Epidermal melanocyte (primary cell): ENCODE measurements at regions not wholly inside any gene's neighbourhood (a gene's known extent, or its start where the extent isn't known, plus 50 kb on each side); places are given as distances from the start of the nearest gene placed in this dataset.

Experiments used
- DNase-seq: peaks from one replicate; pipeline ENCODE4 v3.0.0; 2011; ENCODE audit warnings: low spot score; ENCODE audit not compliant: insufficient read length

DNA sequence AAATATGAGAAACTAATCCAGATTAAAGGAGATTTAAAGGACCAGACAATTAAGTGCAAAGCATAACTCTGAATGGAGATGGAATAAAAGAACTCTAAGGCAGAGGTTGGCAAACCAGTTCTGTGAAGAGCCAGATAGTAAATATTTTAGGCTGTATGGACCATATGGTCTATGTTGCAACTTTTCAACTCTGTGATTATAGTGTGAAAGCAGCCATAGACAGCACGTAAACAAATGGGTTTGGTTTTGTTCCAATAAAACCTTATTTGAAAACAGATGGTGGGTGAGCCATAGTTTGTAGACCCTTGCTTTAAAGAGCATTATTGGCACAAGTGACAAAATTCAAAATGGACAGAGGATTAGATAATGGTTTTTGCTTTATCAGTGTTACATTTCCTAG is 884.1 kb downstream of the CCSER2 start:
- no peak for DNase-seq

DNA sequence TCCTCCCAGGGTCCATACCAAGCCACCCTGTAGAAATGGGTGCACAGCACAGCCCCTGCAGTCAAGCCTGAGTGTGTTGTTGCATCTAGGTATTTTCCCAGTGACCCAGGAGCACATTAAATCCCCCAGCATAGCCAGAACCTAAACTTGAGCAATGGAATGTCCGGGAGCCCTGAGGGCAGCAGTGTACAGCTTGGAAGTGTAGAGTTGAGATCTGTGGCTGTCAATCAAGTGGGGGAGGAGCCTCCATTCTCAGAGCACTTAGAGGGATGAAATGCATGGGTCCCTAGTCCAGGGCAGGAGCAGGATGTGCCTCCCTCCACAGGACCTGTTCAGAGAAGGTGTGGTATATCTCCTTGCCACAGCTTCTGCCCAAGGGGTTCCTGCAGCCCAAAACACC is 885.1 kb downstream of the CCSER2 start:
- DNase-seq: no peak

DNA sequence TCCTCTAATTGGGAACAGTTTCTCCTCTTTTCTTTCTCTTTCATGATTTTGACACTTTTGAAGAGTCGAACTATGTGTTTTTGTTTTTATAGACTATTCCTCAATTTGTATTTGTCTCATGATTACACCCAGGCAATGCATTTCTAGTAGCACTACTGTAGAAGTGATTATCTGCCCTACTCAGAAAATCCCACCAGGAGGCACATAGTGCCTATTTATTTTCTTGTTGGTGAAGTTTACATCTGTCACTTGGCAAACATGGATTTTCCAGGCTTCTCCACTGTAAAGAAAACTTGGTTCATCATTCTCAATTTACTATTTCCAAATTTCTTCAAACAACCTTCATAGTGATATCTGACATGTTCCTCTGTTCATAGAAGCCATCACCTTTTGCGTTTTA is 893.9 kb downstream of the CCSER2 start:
- no peak for DNase-seq

DNA sequence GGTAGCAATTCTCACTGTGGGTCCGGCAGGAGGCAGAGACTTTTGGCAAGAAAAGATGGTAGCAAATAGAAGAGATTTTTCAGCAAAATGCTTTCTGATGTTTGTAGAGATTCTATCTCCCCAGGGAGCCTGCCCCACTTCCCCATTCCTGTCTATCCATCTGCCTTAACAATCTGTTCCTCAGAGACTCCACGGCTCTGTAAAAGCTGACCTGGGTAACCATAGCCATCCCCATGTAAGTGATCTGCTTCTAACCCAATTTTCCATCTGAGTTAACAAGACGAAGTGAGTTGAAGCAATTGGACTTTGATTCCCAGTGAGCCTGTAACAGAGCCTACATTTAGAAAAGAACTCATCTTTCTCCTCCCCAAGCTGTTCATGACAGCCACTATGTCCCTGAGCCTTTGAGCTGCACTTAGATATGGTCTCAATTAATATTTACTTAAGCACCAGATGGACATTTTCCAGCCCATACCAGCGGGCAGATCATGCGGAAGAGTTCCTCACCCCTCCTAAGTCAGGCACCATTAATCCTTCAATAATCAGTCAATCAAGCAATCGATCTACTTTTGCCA is 896.1 kb downstream of the CCSER2 start:
- no peak for DNase-seq

DNA sequence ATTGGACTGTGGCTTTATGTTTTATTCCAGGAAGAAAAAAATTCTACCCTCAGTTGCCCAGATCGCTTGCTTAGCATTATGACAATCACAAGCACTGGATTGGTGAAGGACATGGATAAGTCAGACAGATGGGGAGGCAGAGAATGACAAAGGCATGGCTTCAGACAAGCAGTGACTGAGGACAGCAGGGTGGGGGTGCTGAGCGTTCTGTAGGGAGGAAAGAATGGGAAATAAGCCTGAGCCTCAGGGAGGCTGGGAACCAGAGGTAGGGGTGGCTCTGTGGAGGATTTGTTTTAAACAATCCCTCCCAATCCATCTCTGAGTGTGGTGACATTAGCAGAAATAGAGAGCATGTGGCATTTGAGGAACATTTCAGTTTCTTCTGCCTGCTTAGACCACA is 896.9 kb downstream of the CCSER2 start:
- no peak for DNase-seq

DNA sequence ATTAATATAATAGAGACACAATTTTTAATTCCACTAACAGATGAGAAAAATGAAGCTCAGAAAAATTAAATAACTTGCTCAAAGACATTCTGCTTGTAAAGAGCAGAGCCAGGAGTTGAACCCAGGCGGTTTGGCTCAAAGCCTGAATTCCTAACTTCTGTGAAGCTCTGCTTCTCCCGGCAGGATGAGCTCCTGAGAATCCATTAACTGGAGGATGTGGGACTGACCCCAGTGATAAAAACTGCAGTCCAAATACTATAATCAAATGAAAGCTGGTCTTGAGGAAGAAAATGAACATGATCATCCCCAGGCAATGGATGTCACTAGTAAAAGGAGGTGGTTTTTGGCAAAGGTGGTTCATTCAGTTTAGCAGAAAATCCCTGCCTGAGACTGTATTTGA is 898.2 kb downstream of the CCSER2 start:
- DNase-seq: no peak

DNA sequence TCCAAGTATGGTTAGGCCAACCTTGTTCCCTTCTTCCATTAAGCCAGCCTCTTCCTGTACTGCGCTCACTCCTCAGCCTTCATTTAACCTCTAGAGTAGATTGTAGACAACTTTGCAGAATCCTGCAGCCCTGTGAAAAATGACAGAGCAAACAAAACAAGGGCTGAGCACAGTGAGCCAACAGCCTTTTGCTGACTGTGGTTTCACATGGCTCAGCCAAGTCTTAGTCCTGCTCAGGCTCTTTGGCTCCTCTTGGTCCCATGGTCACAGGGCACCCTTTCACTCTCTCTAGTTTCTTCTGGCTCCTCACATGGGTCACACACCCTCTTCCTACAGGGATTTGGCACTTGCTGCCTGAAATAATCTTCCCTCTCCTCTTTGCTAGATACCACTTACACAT is 900.3 kb downstream of the CCSER2 start:
- no peak for DNase-seq

DNA sequence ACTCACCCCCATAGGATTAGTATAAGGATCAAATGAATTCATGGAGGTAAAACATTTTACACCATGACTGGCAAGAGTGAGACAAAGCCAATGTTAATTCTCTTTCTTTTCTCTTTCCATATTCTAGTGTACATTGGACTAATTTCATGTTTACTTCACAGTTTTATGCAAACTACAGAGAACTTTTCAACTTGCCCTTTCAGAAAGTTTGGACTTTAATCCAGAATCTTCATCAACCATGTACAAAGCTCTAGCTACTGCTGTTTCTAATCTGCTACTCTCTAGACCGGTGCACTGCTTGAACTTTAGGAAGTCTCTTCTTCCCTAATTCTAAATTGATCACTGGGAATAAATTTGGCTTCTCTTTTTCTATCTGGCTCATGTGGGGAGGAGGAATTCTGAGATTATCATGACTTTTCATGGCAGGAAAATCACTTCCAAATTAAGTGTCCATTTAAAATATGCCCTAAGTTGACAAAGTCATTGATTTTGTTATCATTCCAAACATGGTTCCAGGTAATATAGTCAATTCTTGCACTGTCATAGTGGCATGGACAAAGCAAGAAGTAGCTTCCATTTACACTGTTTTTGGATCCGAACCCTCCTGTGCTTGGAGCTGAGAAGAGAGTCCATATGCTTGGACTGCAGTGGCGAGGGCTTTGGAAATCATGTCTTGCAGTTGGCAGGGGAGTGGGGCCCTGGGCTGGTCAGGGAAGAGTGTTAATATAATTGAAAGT is 903.3 kb downstream of the CCSER2 start:
- no peak for DNase-seq

DNA sequence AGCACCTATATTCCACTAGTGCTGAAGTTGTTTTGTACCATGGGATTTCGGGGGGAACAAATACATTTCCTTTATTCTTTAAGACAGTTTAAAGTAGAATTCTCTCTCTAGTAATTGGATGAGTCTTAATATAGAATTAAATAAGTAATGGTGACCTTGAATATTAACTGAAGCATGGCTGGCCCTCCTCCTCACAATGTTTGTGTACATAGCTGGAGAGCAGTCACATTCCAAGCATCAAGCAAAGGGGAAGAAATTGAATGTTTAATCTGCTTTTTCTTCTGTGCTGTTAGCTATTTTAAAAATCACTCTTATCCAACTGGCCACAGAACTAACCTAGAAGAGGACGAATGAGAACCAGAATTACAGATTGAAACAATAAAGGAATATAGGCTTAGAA is 906.9 kb downstream of the CCSER2 start:
- DNase-seq: no peak

DNA sequence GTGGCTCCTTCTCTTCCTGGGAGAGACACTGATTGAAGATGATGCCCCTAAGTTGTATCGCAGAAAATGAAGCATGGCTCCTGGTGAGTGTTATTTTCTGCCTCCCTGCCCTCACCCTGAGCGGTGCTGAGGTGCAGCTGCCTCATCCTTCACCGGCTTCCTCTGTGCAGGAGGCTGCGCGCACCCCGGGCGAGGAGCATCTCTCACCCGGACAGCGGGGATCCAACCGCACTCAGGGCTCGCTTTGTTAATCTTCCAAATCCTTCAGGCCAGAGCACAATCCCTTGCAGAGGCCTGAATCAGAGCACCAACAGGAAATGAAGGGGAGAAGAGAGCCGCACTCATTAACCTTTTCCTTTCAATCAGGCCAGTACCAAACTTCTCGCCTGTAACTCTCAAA is 910.3 kb downstream of the CCSER2 start:
- DNase-seq: no peak

DNA sequence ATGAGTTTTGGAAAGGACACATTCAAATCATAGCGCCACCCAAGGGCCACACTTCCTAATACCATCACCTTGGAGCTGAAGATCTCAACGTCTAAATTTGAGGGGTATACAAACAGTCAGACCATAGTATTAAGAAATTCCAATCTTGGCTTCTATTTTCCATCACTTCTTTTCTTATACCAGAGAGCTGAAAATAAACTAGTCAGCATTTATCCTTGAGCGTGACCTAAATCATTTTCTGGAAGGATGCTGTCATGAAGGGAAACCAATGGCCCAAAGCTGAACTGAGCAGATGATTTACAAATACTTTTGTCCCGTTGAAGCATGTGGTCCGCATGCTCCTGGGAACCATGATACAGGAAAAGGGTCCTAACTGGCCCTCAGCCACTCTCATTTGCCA is 921.9 kb downstream of the CCSER2 start:
- no peak for DNase-seq

DNA sequence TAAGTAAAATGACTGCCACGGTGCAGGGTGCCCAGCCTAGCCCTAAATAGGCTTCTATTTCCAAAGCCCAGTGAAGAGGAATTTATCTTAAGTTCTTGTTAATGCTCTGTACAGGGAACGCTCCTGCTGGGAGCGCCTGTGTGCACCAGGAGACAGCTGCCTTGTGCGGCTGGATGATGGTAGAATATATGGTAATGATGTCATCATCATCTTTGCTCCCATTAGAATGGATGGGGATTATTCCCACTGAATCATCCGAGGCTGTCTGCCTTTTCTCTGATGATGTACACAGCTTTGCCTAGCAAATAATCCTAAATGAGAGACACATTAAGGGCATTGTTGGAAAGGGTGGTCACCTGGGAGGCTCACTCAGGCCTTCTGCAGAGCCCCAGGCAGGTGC is 928.1 kb downstream of the CCSER2 start:
- no peak for DNase-seq

DNA sequence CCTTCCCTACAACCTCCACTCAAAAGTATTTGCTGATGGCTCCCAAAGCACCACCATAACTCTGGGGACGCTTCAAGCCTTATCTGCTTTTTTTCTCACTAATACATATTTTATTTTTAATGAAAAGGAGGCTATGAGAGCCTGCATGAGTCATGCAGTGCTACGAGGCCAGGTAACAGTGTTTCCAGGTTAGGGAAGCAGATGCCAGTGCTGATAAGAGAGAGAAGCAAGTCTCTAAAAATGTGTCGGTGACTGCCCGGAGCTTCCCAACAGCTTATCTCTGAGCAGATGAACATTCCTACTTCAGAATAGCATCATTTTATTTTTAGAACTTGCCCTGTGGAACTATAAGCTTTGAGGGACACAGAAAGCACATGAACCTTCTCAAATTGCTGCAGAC is 931.5 kb downstream of the CCSER2 start:
- no peak for DNase-seq

DNA sequence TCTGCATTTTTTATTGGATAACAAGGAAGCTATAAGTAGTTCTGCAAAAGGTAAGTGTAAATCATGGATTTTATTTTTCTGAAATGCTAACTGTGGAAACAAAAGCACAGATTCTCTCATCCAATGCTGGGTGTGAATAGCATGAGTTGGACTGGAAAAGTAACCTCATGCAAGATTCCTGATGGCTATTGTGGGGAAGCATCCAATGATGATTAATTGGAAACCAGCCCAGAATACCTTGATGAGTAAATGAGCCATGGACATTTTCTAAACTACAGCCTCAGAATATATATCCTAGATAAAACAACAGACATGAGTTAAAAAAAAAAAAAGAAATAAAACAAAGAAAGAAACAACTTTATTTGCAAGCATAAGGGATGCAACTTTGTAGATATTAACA is 934.6 kb downstream of the CCSER2 start:
- DNase-seq: no peak

DNA sequence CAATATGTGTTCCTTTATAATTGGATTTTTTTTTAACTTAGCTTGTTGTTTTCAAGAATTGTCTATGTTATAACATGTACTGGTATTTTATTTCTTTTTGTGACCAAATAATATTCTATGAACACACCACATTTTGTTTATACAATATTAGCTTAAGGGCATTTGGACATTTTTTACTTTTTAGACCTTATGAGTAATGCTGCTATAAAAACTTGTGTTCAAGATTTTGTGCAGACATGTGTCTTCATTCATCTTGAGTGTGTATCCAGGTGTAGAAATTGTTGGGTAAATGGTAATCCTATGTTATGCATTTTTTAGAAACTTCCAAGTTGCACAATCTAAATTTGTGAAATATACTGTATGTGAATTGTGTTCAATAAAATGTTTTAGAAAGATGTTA is 936.7 kb downstream of the CCSER2 start:
- DNase-seq: no peak

DNA sequence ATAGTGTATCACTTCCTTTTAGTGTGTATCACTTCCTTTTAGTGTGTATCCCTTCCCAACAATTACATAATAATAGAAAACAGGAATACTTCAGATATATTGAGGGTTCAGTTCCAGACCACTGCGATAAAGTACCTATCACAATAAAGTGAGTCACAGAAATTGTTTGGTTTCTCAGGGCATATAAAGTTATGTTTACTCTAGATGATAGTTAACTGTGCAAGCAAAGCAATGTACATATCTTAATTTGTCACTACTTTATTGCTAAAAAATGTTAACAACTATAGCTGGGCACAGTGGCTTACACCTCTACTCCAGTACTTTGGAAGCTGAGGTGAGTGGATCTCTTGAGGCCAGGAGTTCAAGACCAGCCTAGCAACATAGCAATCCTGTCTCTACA is 938.4 kb downstream of the CCSER2 start:
- DNase-seq: no peak

DNA sequence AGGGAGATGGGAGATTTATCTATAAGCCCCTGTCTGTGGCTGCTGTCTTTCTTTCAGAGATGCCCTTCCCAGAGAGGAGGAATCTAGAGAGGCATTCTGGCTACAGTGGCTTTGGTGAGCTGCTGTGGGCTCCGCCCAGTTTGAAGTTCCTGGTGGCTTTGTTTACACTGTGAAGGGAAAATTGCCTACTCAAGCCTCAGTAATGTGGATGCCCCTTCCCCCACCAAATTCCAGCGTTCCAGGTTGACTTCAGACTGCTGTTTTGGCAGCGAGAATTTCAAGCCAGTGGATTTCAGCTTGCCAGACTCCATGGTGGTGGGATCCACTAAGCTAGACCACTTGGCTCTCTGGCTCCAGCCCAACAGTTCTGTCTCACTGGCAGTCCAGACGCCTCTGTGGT is 951.6 kb downstream of the CCSER2 start:
- DNase-seq: no peak

DNA sequence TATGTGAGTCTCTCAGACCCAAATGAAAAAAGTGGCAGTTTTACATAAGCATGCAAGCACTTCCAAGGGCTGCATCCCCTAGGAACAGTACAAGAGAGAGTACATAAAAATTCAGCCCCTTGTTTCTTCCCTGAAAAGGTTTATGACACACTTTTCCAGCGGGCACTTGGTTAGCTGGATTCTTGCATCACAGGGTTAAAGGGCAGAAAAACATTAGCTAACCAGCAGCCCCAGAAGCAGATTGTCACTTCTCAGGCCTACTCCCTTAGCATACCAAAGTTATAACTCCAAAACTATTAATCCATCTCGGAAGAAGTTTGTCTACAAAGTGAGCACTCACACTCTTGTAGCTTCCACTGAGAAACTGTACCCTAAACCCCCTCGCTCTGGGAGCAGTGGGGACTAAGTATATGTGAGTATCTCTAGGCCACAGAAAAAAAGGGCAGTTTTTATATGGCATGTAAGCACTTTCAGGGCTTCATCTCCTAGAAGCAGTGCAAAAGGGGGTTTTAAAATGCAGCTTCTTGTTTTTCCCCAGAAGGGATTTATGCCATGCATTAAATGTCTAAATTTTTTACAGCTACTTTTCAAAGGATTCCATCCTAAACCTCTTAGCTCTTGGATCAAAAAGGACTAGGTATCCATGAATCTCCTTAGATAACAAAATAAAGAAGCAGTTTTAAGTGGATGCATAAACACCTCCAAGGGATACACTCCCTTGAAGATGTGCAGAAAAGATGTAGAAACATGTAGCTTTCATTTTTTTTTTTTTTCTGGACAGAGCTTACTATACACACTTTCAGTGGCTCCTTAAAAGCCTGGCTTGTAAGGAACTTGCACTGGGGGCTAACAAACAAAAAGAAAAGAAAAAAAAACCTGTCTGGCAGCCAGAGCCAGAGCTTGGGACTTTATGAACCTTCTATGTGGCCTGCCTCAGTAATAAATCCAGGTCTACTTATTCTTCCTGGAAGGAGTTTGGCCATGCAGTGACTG is 956.7 kb downstream of the CCSER2 start:
- DNase-seq: no peak

DNA sequence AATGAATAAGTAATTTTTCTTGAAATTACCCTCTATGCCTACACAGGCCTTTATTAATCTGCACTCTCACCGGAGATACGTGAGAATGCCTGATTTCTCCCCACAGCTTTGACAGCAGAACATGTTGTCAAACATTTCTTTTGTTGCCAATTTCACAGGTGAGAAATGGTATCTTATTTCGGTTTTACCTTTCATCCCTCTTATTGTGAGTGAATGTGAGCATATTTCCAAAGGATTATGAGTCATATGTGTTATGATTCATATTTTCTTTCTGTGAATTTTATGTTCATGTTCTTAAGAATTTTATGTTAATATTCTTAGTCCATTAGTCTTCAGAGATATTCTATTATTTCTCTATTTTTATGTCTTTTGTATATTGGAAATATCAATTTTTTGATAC is 965.1 kb downstream of the CCSER2 start:
- DNase-seq: no peak

DNA sequence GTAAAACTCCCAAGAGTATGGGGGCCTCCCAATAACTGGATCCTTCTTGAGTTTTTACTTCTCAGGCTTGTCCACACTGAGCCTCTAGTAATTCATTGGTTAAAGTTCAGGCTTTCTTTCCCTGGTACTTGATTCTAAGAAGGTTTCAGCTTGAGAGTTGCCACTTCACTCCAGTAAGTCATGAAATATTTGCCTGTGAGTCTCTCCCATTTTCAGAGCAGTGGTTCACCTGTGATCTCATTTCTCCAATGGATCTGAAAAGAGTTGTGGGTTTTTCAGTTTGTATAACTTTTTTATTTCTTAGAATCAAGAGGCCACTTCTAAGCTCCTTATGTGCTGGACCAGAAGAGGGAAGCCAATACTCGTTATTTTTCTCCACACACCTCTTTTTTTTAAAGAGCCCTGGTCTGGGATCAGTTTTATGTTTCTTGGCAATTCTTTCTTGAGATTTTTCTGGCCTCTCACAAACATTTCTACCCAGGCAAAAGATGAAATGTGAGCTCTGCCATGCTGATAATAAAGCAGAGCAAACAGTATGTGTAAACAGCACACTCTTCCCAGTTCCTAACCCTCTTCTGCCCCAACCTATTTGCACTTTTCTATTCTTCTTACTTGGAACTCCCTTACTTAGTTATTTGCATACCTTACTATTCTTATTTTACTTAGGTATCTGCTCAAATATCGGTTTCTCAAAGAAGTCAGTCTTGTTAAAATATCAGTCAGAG is 983.4 kb downstream of the CCSER2 start:
- no peak for DNase-seq

DNA sequence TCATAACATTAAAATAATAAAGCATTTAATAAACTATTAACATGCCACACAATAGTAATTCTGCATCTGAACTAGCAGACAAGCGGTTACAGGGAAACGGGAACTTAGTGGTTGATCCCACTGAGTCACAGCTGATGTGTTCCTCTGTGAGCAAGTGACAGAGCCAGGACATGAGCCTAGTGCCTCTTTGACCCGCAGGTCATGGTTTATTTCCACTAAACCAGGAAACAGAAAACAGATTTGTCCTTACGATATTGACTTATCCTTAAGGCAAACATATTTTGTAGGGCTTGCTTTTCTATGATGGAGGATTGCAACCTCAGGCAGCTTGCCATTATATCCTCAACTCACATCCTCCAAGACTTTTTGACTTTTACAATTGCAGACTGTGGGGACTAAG is 987.3 kb downstream of the CCSER2 start:
- DNase-seq: no peak

DNA sequence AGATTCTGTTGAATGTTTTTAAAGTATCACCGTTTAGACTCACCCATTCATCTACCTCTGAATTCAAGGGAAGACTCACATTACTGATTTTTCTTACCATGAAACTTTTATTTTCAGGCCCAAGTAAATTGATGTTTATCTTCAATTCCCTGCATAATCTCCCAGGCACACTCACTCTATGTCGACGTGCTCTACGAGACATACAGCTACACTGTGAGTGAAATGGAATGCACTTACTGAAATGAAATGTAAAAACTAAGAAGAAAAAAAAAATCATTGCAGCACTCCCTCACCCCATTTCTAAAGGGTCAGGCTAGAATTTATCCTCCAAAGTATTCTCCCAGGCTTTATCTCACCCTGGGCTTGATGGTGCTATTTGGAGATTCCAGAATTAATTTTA is 987.9 kb downstream of the CCSER2 start:
- no peak for DNase-seq
